ENCODE measurements at regions not wholly inside any gene's neighbourhood (a gene's known extent, or its start where the extent isn't known, plus 50 kb on each side); places are given as distances from the start of the nearest gene placed in this dataset.

GRCh38 chr3:73839032-73839431, 214.3 kb upstream of the PDZRN3 start:
- 85% methylated on average over 3 of the region's 3 CpGs for WGBS
- no peaks in the 10 kb centered on the region for H3K27me3 ChIP-seq (ENCODE audit: control insufficient read depth in 4 of 4, insufficient read depth in 4 of 4, low read length in 3 of 4)
- no peak overlapping the region for H3K27ac ChIP-seq (ENCODE audit: low read depth in 1 of 2, low read length in 2 of 2)
- no peak overlapping the region for H3K4me3 ChIP-seq (ENCODE audit: low read depth in 1 of 3, low read length in 3 of 3)
- H3K9ac ChIP-seq (ENCODE audit: low read depth in 1 of 2, low read length in 2 of 2) = no peak overlapping the region
- no peak for DNase-seq (ENCODE audit: low spot score)
- H3K9me3 ChIP-seq (ENCODE audit: control insufficient read depth in 4 of 4, low read length in 3 of 4) = peaks cover 0 to 14% (median 4%) of the 10 kb centered on the region in 4 donors
- no peak for TF ChIP-seq FOXA1 (IDR thresholded peaks at IDR 0.05)
- no peak for TF ChIP-seq NR2F2 (IDR thresholded peaks at IDR 0.05)
- no peak for TF ChIP-seq ZBTB33 (IDR thresholded peaks at IDR 0.05)
- no peak for TF ChIP-seq FOXA2 (IDR thresholded peaks at IDR 0.05)
- no peaks in the 10 kb centered on the region for H3K4me1 ChIP-seq (ENCODE audit: control insufficient read depth in 4 of 4, insufficient read depth in 4 of 4, low read length in 3 of 4)
- H3K36me3 ChIP-seq (ENCODE audit: control insufficient read depth in 4 of 4, insufficient read depth in 3 of 4, low read depth in 1 of 4, low read length in 3 of 4) = no peaks in the 10 kb centered on the region

DNA sequence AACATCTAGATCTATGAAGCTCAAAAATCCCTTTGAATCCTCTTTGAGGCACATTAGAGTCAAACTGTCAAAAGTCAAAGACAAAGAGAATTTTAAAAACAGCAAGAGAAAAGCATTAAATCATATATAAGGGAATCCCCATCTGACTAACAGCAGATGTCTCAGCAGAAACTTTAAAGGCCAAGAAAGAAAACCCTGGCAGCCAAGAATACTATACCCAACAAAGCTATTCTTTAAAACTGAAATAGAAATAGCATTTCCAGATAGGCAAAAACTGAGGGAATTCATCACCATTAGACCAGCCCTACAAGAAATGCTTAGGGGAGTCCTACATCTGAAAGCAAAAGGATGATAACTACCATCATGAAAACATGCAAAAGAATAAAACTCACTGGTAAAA, 211.2 kb upstream of the PDZRN3 start:
- peaks cover 0 to 14% (median 4%) of the 10 kb centered on the region in 4 donors for H3K9me3 ChIP-seq (ENCODE audit: control insufficient read depth in 4 of 4, low read length in 3 of 4)
- H3K9ac ChIP-seq (ENCODE audit: low read depth in 1 of 2, low read length in 2 of 2) = no peak overlapping the region
- no peaks in the 10 kb centered on the region for H3K4me1 ChIP-seq (ENCODE audit: control insufficient read depth in 4 of 4, insufficient read depth in 4 of 4, low read length in 3 of 4)
- no peaks in the 10 kb centered on the region for H3K36me3 ChIP-seq (ENCODE audit: control insufficient read depth in 4 of 4, insufficient read depth in 3 of 4, low read depth in 1 of 4, low read length in 3 of 4)
- no peak overlapping the region for H3K27ac ChIP-seq (ENCODE audit: low read depth in 1 of 2, low read length in 2 of 2)
- H3K4me3 ChIP-seq (ENCODE audit: low read depth in 1 of 3, low read length in 3 of 3) = no peak overlapping the region
- no peaks in the 10 kb centered on the region for H3K27me3 ChIP-seq (ENCODE audit: control insufficient read depth in 4 of 4, insufficient read depth in 4 of 4, low read length in 3 of 4)
- TF ChIP-seq HNF4G (IDR thresholded peaks at IDR 0.05) (no peak), TAF1 (conservative IDR thresholded peaks at IDR 0.05) (no peak), ZBTB33 (IDR thresholded peaks at IDR 0.05) (no peak), HNF4A (conservative IDR thresholded peaks at IDR 0.05) (no peak), YY1 (IDR thresholded peaks at IDR 0.05) (no peak), GABPA (IDR thresholded peaks at IDR 0.05 in 1 of 2, conservative IDR thresholded peaks at IDR 0.05 in 1 of 2) (no peak), RAD21 (IDR thresholded peaks at IDR 0.05) (no peak), SP1 (IDR thresholded peaks at IDR 0.05) (no peak), JUND (IDR thresholded peaks at IDR 0.05) (no peak), CTCF (IDR thresholded peaks at IDR 0.05; ENCODE audit: low read depth, low read length, missing input control) (no peak), FOXA1 (IDR thresholded peaks at IDR 0.05) (no peak), ATF3 (IDR thresholded peaks at IDR 0.05) (no peak), NR2F2 (IDR thresholded peaks at IDR 0.05) (no peak)
- TF ChIP-seq, protein P1, sequence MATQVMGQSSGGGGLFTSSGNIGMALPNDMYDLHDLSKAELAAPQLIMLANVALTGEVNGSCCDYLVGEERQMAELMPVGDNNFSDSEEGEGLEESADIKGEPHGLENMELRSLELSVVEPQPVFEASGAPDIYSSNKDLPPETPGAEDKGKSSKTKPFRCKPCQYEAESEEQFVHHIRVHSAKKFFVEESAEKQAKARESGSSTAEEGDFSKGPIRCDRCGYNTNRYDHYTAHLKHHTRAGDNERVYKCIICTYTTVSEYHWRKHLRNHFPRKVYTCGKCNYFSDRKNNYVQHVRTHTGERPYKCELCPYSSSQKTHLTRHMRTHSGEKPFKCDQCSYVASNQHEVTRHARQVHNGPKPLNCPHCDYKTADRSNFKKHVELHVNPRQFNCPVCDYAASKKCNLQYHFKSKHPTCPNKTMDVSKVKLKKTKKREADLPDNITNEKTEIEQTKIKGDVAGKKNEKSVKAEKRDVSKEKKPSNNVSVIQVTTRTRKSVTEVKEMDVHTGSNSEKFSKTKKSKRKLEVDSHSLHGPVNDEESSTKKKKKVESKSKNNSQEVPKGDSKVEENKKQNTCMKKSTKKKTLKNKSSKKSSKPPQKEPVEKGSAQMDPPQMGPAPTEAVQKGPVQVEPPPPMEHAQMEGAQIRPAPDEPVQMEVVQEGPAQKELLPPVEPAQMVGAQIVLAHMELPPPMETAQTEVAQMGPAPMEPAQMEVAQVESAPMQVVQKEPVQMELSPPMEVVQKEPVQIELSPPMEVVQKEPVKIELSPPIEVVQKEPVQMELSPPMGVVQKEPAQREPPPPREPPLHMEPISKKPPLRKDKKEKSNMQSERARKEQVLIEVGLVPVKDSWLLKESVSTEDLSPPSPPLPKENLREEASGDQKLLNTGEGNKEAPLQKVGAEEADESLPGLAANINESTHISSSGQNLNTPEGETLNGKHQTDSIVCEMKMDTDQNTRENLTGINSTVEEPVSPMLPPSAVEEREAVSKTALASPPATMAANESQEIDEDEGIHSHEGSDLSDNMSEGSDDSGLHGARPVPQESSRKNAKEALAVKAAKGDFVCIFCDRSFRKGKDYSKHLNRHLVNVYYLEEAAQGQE (IDR thresholded peaks at IDR 0.05) = no peak
- no peak for DNase-seq (ENCODE audit: low spot score)
